IMR-90 (cell line): ENCODE measurements at regions not wholly inside any gene's neighbourhood (a gene's known extent, or its start where the extent isn't known, plus 50 kb on each side); places are given as distances from the start of the nearest gene placed in this dataset.
A peak's percentile ranks its signal among the peaks of the same experiment; 100 is the strongest.

Source experiments
- ATAC-seq: fragments of 200-7000 bp; cut with Tn5 transposase; 2 replicates; pipeline ENCODE4 v1.9.1; 2020; ENCODE audit warnings: low read depth, mild to moderate bottlenecking, moderate library complexity
- BruUV-seq: library from RNA; stranded (reverse); fragments of 400-500 nt; replicated peaks from 2 replicates; lab custom pipeline; 2021; lab: Mats Ljungman, UMichigan
- CTCF ChIA-PET: fragments of 300-600 bp; formaldehyde crosslinking; extraction: SDS; loops from one replicate; lab custom pipeline; 2021; ENCODE audit warnings: antibody characterized with exemption; lab: Yijun Ruan, JAX
- POLR2A ChIA-PET: fragments of 300-600 bp; sonication (Branson Sonifier 250); formaldehyde crosslinking; loops from one replicate; lab custom pipeline; 2022; ENCODE audit warnings: antibody characterized with exemption; ENCODE audit not compliant: unreplicated experiment; lab: Charles Lee
- DNase-seq: peaks from one replicate; pipeline ENCODE4 v3.0.0; 2013
- H2AFZ ChIP-seq: replicated peaks from 2 replicates; pipeline ENCODE3; 2013; ENCODE audit warnings: low read length, mild to moderate bottlenecking; ENCODE audit not compliant: poor library complexity
- H2AK5ac ChIP-seq: 2 replicates; pipeline ENCODE4 v1.6.1; 2013; ENCODE audit warnings: low read depth, low read length, inconsistent platforms
- H2AK9ac ChIP-seq: replicated peaks from 2 replicates; pipeline ENCODE3; 2013; ENCODE audit warnings: mild to moderate bottlenecking, low read depth, low read length, moderate library complexity; ENCODE audit not compliant: poor library complexity
- H2BK120ac ChIP-seq: 2 replicates; pipeline ENCODE4 v1.6.1; 2013; ENCODE audit warnings: low read depth, low read length, inconsistent platforms
- H2BK15ac ChIP-seq: 3 replicates; pipeline ENCODE4 v1.6.1; 2013; ENCODE audit warnings: low read depth, low read length, inconsistent platforms
- H2BK20ac ChIP-seq: 2 replicates; pipeline ENCODE4 v1.6.1; 2013; ENCODE audit warnings: low read depth, mild to moderate bottlenecking, inconsistent platforms, low read length, moderate library complexity
- H2BK5ac ChIP-seq: 2 replicates; pipeline ENCODE4 v1.6.1; 2013; ENCODE audit warnings: mild to moderate bottlenecking, low read depth, low read length, inconsistent platforms; ENCODE audit not compliant: poor library complexity, severe bottlenecking
- H3K14ac ChIP-seq: replicated peaks from 2 replicates; pipeline ENCODE4 v1.6.1; 2013; ENCODE audit warnings: low read depth, low read length, inconsistent platforms
- H3K18ac ChIP-seq: 2 replicates; pipeline ENCODE4 v1.6.1; 2013; ENCODE audit warnings: low read depth, low read length, control low read depth
- H3K23ac ChIP-seq: 2 replicates; pipeline ENCODE4 v1.6.1; 2013; ENCODE audit warnings: low read depth, low read length, inconsistent platforms
- H3K27ac ChIP-seq: 2 replicates; pipeline ENCODE4 v1.5.1; 2013; ENCODE audit warnings: mild to moderate bottlenecking, control low read depth, low read length; ENCODE audit not compliant: insufficient read depth
- H3K27me3 ChIP-seq: 2 replicates; pipeline ENCODE4 v1.6.1; 2013; ENCODE audit warnings: low read length; ENCODE audit not compliant: control insufficient read depth, insufficient read depth
- H3K36me3 ChIP-seq: 2 replicates; pipeline ENCODE4 v1.6.1; 2013; ENCODE audit warnings: low read length, mixed read lengths; ENCODE audit not compliant: control insufficient read depth, insufficient read depth
- H3K4ac ChIP-seq: 2 replicates; pipeline ENCODE4 v1.6.1; 2013; ENCODE audit warnings: low read depth, low read length, inconsistent platforms
- H3K4me1 ChIP-seq: 2 replicates; pipeline ENCODE4 v1.6.1; 2013; ENCODE audit warnings: low read length, mixed read lengths; ENCODE audit not compliant: control insufficient read depth, insufficient read depth
- H3K4me2 ChIP-seq: 2 replicates; pipeline ENCODE4 v1.6.1; 2013; ENCODE audit warnings: low read depth, mild to moderate bottlenecking, control low read depth, low read length, moderate library complexity
- H3K4me3 ChIP-seq: 2 replicates; pipeline ENCODE4 v1.5.1; 2013; ENCODE audit warnings: low read depth, mild to moderate bottlenecking, control low read depth, low read length, moderate library complexity; ENCODE audit not compliant: insufficient read depth
- H3K56ac ChIP-seq: 2 replicates; pipeline ENCODE4 v1.6.1; 2013; ENCODE audit warnings: low read length, inconsistent platforms; ENCODE audit not compliant: insufficient read depth; ENCODE audit errors: extremely low read depth
- H3K79me1 ChIP-seq, 2 experiments: 2 replicates each; pipeline ENCODE4 v1.6.1; 2013; ENCODE audit warnings: low read length in 2 of 2, inconsistent platforms in 1 of 2, low read depth in 1 of 2
- H3K9ac ChIP-seq: 2 replicates; pipeline ENCODE4 v1.6.1; 2013; ENCODE audit warnings: low read depth, low read length, control low read depth
- H3K9me1 ChIP-seq: 2 replicates; pipeline ENCODE4 v1.6.1; 2013; ENCODE audit warnings: low read length, inconsistent platforms; ENCODE audit not compliant: insufficient read depth
- H3K9me3 ChIP-seq: 2 replicates; pipeline ENCODE4 v1.6.1; 2013; ENCODE audit warnings: low read length; ENCODE audit not compliant: control insufficient read depth, insufficient read depth
- H4K20me1 ChIP-seq: 2 replicates; pipeline ENCODE4 v1.6.1; 2013; ENCODE audit warnings: low read length, inconsistent platforms; ENCODE audit not compliant: insufficient read depth
- H4K5ac ChIP-seq: 2 replicates; pipeline ENCODE4 v1.6.1; 2013; ENCODE audit warnings: mild to moderate bottlenecking, low read depth, low read length, control low read depth
- H4K8ac ChIP-seq, 2 experiments: 2 replicates each; pipeline ENCODE4 v1.6.1; 2013; ENCODE audit warnings: low read depth in 2 of 2, low read length in 2 of 2, control low read depth in 1 of 2, inconsistent platforms in 1 of 2
- H4K91ac ChIP-seq: 2 replicates; pipeline ENCODE4 v1.6.1; 2013; ENCODE audit warnings: low read depth, low read length, inconsistent platforms; ENCODE audit not compliant: insufficient read depth
- BHLHE40 ChIP-seq: fragments of 150-350 bp; IDR thresholded peaks from 2 replicates; pipeline ENCODE4 v1.6.1; 2016; ENCODE audit warnings: mild to moderate bottlenecking, low read depth, low read length
- CTCF ChIP-seq: conservative IDR thresholded peaks from 2 replicates; pipeline ENCODE4 v1.5.1; 2012; ENCODE audit warnings: mild to moderate bottlenecking, low read depth, low read length, improper control_type of control experiment
- ELK1 ChIP-seq: fragments of 150-350 bp; IDR thresholded peaks from 2 replicates; pipeline ENCODE4 v1.6.1; 2016; ENCODE audit warnings: low read depth, mild to moderate bottlenecking, low read length, moderate library complexity, borderline replicate concordance
- MAFK ChIP-seq: IDR thresholded peaks from 2 replicates; pipeline ENCODE4 v1.6.1; 2012; ENCODE audit warnings: low read depth, low read length, improper control_type of control experiment
- NFE2L2 ChIP-seq: fragments of 150-350 bp; IDR thresholded peaks from 2 replicates; pipeline ENCODE4 v1.6.1; 2016; ENCODE audit warnings: low read depth, mild to moderate bottlenecking, low read length
- POLR2A ChIP-seq: IDR thresholded peaks from 2 replicates; pipeline ENCODE4 v1.6.1; 2012; ENCODE audit warnings: mild to moderate bottlenecking, low read depth, low read length
- RAD21 ChIP-seq: IDR thresholded peaks from 2 replicates; pipeline ENCODE4 v1.6.1; 2012; ENCODE audit warnings: low read length, improper control_type of control experiment
- USF2 ChIP-seq: fragments of 150-350 bp; IDR thresholded peaks from 2 replicates; pipeline ENCODE4 v1.6.1; 2017; ENCODE audit warnings: mild to moderate bottlenecking, antibody characterized with exemption, low read length, low read depth
- WGBS, 2 experiments: methylation state at CpG; one replicate each; pipeline versions ENCODE4 v1.1.5 to v1.1.7; 2013; ENCODE audit warnings: missing lambda C conversion rate in 2 of 2; ENCODE audit not compliant: insufficient read length in 1 of 2; ENCODE audit errors: extremely low coverage in 2 of 2; 5-methylcytosine and 5-hydroxymethylcytosine counted together
- dilution Hi-C: fragments of 300-500 bp; cut with HindIII; formaldehyde crosslinking; loops from one replicate; pipeline ENCODE4 v1.14.3; 2018; ENCODE audit warnings: low sequenced_read_pairs; ENCODE audit not compliant: unreplicated experiment
- in situ Hi-C: fragments of 300-500 bp; cut with MboI; formaldehyde crosslinking; loops from 3 replicates; pipeline ENCODE4 v1.14.3; 2019; ENCODE audit warnings: low sequenced_read_pairs, inconsistent platforms, mixed read lengths
- intact Hi-C: fragments of 100-400 bp; cut with micrococcal nuclease; formaldehyde crosslinking; loops from 2 replicates; pipeline ENCODE4 v1.10.0; 2022

- POLR2A ChIA-PET, result interaction anchor here (0.6 kb wide), 1 partner anchor 623 kb away, joined by 3 read pairs; no protein-coding TSS in a partner anchor
- Histone ChIP-seq H4K8ac (peak overlapping the region; percentile 37 to 55), H4K20me1 (peaks cover 14% of the 10 kb centered on the region; the same call in 1 of the 2 replicates)
Observed at GRCh38 chr1:198929961-198930599, 291.2 kb downstream of the PTPRC start.

More at GRCh38 chr1:198929961-198930599, 291.2 kb downstream of the PTPRC start:
- Histone ChIP-seq H4K5ac (peak overlapping the region; percentile 81), H4K91ac (peak overlapping the region; percentile 18; the same call in 1 of the 2 replicates), H3K14ac (peak overlapping the region; percentile 89), H3K56ac (peak overlapping the region; percentile 16; the same call in 1 of the 2 replicates), H2BK5ac (peak overlapping the region; percentile 70), H3K27me3 (no peaks in the 10 kb centered on the region), H3K9me3 (no peaks in the 10 kb centered on the region), H2AFZ (no peak overlapping the region), H2BK120ac (peak overlapping the region; percentile 55; the same call in 1 of the 2 replicates), H3K4me1 (peaks cover 8% of the 10 kb centered on the region; the same call in 1 of the 2 replicates), H3K27ac (peak overlapping the region; percentile 62; the same call in 1 of the 2 replicates), H2BK20ac (peak overlapping the region; percentile 57; the same call in 1 of the 2 replicates), H3K4me2 (peak overlapping the region; percentile 91), H3K9ac (peak overlapping the region; percentile 62), H2AK9ac (no peak overlapping the region), H3K4ac (peak overlapping the region; percentile 47; the same call in 1 of the 2 replicates), H3K9me1 (peaks cover 2% of the 10 kb centered on the region; the same call in 1 of the 2 replicates), H2BK15ac (0 out of 3 replicates have a peak overlapping the region, but pooled peaks have one; percentile 0), H3K23ac (peak overlapping the region; percentile 61), H3K79me1 (peaks cover 12 to 25% of the 10 kb centered on the region in 2 experiments; a peak in 3 of 4 replicates), H2AK5ac (peak overlapping the region; percentile 49; the same call in 1 of the 2 replicates), H3K4me3 (peak overlapping the region; percentile 20; the same call in 1 of the 2 replicates), H3K36me3 (0 out of 2 replicates have a peak, but pooled peaks cover 2% of the 10 kb centered on the region), H3K18ac (peak overlapping the region; percentile 34; the same call in 1 of the 2 replicates)
- WGBS, 2 experiments, result 40% methylated on average over 1 of the region's 9 CpGs; no CpG with 5 or more reads in 1 of the 2 experiments
- no TSS peak for BruUV-seq
- DNase-seq (peak; percentile 31), ATAC-seq (peak; percentile 59)
- intact Hi-C loops, result no loop called here
- TF ChIP-seq USF2 (no peak), POLR2A (no peak), CTCF (no peak), ELK1 (no peak), MAFK (no peak), NFE2L2 (no peak), RAD21 (no peak), BHLHE40 (no peak)
- CTCF ChIA-PET, result no interaction called here
- dilution Hi-C loops, result no loop called here
- in situ Hi-C loops, result no loop called here
